HG03066 (cell line): ENCODE measurements at regions not wholly inside any gene's neighbourhood (a gene's known extent, or its start where the extent isn't known, plus 50 kb on each side); places are given as distances from the start of the nearest gene placed in this dataset.

ENCODE experiments used
- ATAC-seq: cut with Tn5 transposase; IDR thresholded peaks from one replicate; pipeline ENCODE4 v1.9.1; 2021; ENCODE audit warnings: low read depth; ENCODE audit not compliant: unreplicated experiment

DNA sequence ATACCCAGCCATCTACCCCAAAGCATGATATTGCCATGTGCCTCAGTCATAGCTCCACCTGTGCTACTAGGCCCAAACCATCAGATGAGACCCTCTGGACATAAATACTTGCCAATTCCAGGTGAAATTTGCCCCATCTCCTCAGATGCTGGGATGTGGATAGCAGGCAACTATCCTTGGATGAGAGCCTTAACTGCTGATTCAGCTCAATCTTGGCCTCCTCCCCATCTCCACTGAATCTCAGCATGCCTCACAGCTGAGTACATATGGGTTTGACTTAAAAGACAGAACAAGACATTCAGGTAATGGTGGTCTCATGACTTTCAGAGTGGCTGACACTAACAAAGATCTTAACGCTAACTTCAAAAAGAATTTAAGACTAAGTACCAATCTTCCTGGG lies 50.8 kb upstream of the KLHL13 start:
- no peak for ATAC-seq

DNA sequence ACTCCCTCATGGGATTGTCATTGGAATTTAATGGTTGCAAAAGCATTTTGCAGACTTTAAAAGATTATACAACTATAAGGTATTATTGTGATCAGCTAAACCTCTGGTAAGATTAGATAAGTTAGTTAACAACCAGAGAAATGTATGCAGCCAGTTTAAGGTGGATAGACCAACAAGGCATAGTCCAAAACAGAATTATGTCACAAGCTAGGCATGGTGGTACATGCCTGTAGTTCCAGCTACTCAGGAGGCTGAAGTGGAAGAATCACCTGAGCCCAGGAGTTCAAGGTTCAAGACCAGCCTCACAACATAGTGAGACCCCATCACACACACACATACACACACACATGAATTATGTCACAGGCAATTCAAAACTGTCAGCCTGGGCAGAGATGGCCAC lies 54.7 kb upstream of the KLHL13 start:
- no peak for ATAC-seq

DNA sequence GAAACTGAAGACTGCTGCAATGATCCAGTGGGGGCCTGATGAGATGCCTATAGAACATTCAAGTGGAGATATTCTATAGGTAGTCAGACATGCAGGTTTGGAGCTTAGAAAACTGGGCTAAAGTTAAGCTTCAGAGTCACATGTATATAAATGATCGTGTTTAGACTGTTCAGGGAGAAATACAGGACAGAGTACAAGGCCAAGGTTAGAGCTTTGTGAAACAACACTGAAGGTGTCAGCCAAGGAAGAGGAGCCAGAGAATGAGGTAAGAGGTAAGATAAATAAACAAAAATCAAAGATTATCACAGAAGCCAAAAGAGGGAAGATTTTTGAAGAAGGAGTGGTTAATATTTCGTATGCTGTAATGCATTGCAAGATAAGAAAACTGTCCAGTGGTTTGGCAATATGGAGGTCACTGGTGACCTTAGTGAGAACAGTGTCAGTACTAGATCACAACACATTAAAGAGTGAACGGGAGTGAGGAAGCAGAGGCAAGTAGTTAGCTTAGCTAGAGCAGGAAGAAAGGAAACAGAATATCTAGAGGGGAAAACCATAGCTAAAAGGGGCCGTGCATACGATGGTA lies 58.0 kb upstream of the KLHL13 start:
- no peak for ATAC-seq

DNA sequence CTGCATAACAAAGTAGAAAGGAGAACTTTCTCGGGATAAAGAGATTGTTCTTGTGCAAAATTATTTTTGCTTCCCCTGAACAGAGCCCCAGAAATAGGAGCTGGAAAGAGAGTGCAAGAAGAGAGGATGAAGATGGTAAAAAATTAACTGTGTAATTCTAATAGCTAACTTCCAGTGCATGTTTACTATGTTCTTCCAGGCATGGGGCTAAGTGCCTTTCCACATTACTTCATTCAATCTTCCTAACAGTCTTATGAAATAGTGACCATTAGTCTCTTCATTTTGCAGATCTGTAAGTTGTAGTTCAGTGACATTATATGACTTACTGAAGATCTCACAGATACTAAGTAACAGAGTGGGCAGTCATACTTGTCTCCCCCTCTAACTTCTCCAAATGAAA lies 61.1 kb upstream of the KLHL13 start:
- ATAC-seq, result no peak

DNA sequence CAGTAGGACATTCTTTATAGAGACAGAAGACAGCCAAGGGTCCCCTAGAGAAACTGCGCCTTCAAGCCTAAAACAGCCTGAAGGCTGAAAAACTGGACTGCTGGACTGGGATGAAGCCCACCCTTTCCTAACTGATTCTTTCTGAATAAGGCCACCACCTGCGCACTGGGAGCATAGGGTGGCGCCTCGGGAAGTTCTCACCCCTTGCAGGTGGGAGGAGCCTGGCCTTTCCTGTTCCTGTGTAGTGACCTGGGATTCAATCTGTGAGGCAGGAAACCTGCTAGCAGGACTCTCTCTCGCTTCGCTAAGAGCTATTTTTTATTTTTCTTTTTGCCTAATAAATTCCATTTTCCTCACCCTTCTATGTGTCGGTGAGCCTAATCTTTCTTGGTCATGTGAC lies 61.8 kb upstream of the KLHL13 start:
- no peak for ATAC-seq

DNA sequence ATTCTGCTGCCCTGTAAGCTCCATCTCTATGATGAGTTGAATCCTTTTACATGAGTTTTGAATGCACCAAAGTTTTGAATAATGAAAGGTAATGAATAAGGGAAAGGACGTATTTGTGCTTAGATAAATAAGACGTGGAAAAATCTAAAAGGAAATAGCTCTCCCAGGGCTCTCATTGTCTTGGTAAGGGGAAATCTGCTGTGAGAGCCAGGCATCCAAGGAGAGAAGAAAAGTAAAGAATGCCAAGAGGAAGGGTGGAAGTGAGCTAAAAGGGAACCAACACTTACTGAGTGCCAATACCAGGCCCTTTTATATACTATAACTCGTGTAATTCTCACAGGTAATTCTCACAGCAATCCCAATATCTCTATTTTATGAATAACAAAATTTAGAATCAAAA lies 62.6 kb upstream of the KLHL13 start:
- no peak for ATAC-seq

DNA sequence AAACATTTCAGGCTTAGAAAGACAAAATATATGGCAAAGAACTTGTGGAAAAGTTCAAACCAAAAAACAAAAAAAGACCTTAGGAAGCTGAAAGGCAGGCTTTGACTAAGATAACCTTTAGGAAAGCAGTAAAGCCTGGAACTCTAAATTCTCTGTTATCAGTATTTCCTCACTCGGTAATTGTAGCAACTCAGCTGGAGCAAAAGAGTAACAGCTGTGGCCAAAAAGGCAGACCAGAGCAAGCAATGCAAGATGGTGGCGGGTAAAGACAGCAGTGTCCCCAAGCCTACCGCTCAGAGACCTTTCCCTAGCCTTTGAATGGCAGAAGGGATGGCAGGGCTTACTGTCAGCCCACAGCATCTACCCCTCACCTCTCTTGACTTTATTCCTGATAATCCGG lies 63.1 kb upstream of the KLHL13 start:
- ATAC-seq, result no peak

DNA sequence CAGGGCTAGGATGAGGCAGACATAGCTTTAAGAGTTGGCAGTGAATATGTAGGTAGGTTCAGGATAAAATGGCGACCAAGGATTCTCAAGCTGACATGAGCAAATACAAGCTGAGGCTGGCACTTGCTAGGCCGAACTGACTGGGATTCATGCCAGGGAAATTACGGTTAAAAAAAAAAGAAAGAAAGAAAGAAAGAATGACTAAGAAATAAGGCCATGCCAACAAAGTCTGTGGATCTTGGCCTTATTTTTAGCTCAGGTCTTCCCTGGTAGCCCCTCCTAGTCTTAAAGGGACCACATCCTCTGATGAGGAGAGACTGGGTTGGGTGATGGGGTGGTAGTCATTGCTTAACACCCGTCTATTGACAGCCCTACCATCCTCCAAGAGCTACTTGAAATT lies 64.4 kb upstream of the KLHL13 start:
- no peak for ATAC-seq

DNA sequence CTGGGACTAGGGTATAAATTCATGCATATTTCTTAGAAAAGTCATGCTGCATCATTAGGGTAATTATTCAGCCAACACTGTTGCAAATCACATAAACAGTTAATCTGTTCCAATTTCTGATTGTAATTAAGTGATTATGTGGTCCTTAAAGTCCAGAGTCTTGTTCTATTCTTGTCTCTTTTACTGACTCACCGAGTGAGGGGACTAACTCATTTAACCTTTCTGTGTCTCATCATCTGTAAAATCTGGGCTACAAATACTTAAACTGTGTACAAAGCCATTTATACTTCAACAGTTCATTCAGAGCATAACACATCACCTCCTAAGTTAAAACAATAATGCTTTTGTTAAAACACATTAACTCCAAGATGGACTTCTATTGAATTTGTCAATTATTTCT lies 65.4 kb upstream of the KLHL13 start:
- ATAC-seq, result no peak

DNA sequence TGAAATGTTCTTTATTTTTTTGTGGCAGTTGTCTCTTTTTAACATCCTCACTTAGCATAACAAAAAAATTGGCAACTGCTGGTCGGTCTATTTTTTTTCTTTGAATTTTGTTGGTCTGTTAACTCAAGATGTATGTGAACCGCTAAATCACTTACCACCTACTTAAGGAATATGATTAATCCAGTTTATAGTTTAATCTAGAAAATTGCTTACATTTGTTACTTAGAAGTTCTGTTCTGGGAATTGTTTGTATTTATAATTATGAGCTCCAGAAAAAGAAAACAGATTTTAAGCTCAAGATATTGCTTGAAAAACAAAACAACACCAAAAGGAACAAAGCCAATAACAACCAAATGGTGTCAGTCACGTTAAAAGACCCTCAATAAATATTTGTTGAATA lies 66.1 kb upstream of the KLHL13 start:
- ATAC-seq, result no peak

DNA sequence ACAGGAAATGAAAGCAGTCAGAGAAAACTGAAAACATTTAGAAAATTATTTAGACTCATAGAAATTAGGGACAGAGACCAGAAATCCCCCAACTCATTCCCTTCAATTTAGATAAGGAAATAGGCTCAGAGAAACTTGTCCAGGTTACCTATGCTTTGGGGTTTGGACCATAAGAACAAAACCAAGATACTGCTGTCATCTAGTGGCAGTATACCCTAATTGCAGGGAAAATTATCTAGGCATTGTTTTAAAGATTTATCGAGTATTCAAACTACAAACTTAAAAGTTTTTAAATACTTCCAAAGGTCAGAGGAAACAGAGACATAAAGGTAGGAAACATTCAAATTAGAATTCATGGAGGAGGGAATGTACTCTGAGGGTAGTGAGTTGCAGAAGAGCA lies 67.0 kb upstream of the KLHL13 start:
- no peak for ATAC-seq

DNA sequence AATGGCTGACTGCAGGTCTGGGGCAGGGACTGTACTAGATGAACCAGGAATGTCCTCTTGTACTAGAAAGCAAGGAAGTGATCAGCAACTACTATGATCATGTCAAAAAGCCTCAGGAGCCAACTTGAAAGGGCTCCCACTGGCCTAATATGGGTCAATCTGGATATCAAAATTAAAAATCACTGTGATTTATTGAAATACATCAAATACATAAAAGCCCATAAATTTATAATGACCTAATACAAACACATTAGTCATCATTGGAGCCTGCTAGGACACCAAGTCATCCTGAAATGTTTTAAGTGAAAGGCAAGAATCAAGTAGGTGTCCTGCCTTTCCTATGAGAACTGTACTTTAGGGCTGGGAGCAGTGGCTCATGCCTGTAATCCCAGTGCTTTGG lies 70.5 kb upstream of the KLHL13 start:
- no peak for ATAC-seq

DNA sequence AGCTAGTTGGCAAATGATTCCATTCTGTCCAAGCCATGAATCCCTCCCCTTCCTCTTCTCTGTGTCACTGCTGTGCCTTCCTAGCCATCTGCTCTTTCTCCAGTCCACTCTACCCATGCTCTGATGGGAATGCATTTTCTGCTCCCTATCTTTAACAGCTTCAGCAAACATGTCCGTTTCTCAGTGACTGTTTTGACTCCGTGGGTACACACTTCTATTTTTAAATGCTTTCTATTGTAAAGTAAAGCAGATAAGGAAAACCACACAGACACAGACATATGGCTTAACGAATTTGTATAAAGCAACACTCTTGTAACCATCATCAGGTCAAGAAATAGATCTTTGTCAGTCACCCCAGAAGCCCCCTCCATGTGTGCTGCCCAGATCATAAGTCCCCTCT lies 72.4 kb upstream of the KLHL13 start:
- no peak for ATAC-seq

DNA sequence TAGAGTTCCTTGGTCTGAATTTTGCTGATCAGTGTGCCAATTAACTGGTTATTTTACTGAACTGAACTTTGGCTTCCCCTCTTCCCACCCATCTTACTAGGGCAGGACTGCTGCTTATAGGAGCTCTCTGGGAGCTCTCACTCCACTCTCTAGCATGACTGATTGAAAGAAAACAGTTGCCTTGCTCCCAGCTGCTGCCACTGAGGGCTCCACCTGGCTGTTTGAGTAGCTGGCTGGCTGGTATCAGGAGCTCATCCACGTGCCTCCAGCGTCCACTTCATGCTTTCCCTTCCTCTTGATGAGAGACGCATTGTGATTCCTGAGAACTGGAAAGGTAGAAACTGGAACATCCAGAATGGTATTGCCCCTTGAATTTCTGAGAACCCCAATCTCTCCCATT lies 73.0 kb upstream of the KLHL13 start:
- ATAC-seq, result no peak

DNA sequence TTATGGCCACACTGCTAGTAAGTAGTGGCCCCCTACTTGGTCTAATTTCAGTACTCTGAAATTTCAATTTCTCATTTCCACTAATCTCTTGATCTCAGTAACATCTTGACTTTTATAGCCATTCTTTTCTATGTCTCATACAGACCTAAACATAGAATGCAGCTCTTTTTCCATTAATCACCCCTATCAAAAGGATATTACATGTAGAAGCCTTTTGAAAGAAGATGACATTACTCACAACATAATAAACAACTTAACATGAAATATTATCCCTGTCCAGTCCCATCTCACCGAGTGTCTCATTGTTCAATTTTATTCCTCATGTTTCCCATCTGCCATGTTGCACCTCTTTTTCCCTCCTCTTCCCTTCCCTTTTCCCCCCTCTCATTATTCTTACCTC lies 81.1 kb upstream of the KLHL13 start:
- ATAC-seq, result no peak

DNA sequence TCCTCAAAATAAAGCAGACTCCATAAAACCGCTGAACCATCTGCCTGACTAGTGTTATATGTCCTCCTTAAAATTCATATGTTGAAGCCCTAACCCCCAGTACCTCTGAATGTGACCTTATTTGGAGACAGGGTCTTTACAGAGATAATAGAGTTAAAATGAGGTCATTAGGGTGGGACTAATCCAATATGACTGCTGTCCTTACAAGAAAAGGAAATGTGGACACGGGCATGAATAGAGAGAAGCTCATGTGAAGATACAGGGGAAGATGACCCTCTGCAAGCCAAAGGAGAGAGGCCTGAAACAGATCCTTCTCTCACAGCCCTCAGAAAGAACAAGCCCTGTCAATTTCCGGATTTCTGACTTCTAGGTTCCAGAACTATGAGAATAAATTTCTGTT lies 82.0 kb upstream of the KLHL13 start:
- no peak for ATAC-seq

DNA sequence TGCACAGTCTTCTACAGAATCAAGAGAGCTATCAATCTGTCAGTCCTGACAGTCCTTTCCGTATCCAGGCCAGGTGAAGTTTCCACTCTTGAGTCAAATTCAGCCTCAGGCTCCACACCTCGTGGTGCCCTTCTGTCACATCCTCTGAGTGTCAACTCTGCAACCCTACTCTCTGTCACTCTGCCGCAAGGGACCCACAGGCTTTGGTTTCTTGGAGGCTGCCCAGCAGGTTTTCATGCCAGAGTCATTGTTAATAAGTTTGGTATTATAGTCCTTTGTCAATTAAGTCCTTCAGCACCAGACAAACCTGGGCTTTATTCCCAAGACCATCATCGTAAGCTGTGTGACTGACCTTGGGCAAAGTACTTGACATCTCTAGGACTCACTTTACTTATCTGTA lies 83.4 kb upstream of the KLHL13 start:
- ATAC-seq, result no peak

DNA sequence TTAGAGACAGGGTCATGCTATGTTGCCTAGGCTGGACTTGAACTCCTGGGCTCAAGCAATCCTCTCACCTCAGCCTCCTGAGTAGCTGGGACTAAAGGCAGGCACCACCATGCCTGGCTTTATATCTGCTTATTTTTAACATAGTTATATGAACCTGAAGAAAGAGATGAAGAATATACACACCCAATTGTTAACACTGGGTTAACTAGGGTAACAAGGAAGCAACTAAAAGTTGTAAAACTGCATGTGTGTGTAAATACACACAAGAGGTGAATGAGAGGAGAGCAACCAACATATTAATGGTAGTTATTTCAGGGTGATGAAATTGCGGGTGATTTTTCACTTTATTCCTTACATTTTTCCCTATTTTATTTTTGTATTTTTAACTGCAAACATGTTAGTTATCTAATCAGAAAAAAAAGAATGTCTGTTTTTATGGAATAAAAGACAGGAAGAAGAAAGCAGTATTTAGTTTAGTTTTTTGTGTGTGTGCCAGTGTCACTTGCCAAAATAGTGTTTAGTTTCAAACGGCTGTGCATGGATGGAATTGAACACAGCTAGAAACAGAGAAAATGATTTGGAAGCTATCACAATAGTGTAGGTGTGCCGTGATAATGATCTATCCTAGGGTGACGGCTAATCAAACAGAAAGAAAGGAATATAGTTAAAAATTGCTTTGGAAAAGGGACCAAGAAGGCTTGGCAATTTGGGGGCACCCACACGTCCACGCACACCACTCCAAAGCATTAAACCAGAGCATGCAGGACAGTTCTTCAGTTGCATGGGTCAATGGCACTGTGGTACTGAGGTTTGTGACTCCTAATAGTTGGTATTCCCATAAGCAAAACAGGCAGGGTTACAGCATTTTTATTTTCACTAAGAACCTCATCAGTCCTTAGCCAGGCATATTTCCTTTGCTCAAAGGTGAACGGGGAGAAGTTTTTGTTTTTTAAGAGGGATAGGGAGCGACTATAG lies 89.1 kb upstream of the KLHL13 start:
- ATAC-seq, result no peak

DNA sequence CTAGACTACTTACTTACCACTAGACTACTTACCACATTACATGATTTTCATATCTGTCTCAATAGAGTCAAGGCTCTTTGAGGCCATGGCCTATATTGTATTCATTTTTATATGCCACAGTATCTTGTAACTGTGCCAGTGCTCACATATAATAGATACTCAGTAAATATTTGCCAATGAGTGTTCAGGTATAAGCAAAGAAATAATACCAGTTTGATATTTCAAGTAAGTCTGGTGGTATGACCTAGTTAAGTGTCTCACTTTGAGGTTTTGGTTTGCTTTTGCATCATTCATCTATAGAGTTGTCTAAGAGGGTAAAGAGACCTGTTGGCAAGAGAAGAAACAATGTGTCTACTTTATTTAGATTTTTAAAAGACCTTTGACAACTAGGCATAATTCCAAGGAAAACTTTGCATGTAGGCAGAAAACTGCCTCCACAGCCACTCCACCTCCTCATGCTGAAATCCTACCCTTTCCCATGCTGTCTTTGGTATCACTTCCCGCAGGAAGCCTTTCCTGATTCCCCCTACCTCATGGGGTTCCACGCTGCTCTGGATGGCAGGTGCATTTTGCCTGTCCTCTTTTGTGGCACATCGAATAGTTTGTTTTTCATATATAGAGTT lies 91.3 kb upstream of the KLHL13 start:
- no peak for ATAC-seq

DNA sequence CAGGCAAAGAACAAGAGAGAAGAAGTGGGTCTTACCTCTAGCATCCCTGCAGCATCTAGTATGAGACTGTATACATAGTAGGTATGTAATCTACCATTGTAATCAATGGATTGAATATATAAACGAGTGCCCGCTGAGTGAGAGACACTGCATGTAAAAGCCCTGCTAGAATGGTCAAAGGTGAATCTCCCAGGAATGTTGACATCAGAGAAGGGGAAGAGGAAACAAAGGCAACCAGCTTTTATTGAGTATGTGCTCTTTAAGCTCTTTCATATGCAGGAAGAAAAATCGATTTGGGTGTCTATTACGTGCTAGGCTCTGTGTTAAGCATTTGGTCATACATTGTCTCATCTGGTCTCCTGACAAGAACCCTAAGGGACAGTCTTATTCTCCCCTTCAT lies 91.9 kb upstream of the KLHL13 start:
- no peak for ATAC-seq

DNA sequence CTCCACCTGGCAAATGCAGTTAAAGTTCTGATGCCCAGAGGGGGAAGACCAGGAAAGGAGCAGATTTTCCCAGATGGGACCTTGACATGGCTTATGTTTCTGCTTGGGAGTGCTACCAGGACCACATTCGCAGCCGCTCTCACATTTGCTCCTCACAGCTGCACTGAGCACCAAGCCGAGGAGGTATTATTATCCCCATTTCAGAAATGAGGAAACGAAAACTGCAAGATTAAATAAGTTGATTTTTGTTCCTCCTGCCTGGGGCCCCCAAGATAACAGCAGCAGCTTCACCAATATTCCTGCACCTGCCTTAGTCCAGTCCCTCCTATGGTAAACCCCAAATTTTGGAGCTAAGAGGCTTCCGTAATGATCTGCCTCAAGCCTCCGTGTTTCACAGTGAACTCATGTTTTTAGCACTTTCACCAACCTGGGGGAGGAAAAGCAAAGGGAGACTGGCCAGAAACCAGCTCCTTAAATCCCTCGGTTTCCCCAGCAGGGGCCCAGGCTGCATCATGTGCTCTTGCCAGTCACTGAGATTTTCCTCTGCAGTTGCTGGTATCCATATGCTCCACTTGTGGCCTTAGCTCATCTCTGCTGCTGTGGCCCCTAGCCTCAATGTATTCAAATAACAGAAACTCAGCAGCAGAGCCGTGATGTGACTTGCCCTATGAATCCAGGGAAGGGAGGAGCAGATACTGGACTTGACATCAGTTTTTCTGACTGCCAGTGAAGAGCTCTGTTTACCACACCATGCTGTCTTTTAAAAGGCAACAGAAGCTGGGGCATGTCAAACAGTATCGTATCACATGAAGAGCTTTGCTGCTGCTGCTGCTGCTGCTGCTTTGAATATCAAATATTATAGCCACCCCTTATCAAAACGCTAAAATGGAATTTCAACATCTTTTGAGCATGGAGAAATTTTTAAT lies 95.5 kb upstream of the KLHL13 start:
- ATAC-seq, result peak; percentile 47
